Cardiac fibroblast (primary cell): ENCODE measurements at regions not wholly inside any gene's neighbourhood (a gene's known extent, or its start where the extent isn't known, plus 50 kb on each side); places are given as distances from the start of the nearest gene placed in this dataset.

Experiments used
- DNase-seq, 2 donors: peaks; one replicate each; pipeline versions ENCODE4 v3.0.0 to v3.0.0-alpha.2; 2010; ENCODE audit warnings: low read depth in 2 of 2
- H3K4me3 ChIP-seq, 2 donors: replicated peaks in 1 of 2; 1 replicate in 1 of 2; 2 replicates in 1 of 2; pipeline ENCODE4 v1.5.1; 2011; ENCODE audit warnings: low read depth in 2 of 2, low read length in 2 of 2, mild to moderate bottlenecking in 2 of 2, moderate library complexity in 1 of 2
- TF ChIP-seq, protein P1 (sequence below): IDR thresholded peaks from one replicate; pipeline ENCODE4 v1.5.1; 2011; ENCODE audit warnings: low read depth, mild to moderate bottlenecking, low read length, inconsistent platforms

DNA sequence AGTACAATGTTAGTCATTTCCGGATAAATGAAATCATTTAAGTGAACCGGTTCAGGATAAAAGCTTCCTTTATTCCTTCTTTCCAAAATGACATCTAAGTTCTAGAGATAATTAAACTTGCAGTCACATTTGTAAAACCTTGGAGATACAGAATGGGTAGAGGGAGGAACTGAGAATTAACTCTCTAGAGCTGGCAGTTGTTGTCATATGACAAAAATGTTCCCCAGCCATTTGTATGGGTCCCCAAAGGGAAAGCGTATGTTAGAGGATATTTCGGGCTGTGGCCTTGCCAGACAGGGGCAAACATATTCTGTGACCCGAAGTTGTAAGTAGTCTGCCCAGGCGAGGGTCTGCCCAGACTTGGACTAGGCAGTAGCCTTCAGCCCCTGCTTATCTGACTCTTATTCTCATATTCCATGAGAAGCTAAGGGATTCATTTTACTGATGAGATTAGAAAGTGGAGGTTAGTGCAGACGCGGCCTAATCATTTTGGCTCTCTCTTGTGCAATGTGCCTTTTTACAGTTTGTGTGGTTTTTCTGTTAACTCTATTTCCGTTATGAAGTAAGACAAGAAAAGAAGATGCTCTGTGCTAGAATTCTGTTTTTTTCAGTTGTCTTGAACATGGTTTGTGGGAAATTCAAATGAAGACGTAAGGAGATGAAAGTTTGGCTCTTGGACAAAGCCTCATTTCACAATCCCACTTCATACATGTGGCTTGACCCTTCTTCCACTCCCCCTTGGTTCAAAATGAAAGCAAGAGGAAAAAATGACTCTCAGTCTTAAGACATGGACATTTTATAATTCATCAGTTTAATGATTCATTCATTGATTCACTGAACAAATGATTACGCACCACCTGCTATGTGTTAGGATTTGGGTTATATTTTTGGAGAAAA is 2394.2 kb upstream of the AGA start:
- TF ChIP-seq, protein P1, sequence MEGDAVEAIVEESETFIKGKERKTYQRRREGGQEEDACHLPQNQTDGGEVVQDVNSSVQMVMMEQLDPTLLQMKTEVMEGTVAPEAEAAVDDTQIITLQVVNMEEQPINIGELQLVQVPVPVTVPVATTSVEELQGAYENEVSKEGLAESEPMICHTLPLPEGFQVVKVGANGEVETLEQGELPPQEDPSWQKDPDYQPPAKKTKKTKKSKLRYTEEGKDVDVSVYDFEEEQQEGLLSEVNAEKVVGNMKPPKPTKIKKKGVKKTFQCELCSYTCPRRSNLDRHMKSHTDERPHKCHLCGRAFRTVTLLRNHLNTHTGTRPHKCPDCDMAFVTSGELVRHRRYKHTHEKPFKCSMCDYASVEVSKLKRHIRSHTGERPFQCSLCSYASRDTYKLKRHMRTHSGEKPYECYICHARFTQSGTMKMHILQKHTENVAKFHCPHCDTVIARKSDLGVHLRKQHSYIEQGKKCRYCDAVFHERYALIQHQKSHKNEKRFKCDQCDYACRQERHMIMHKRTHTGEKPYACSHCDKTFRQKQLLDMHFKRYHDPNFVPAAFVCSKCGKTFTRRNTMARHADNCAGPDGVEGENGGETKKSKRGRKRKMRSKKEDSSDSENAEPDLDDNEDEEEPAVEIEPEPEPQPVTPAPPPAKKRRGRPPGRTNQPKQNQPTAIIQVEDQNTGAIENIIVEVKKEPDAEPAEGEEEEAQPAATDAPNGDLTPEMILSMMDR: no peak
- peak; percentile 0 to 8 for DNase-seq
- no peak overlapping the region for H3K4me3 ChIP-seq

- no peak for DNase-seq
- TF ChIP-seq, protein P1: no peak
- no peak overlapping the region for H3K4me3 ChIP-seq
Measured at GRCh38 chr4:179843370-179843769, 2399.8 kb upstream of the TENM3 start.

- no peak for DNase-seq
- TF ChIP-seq, protein P1: no peak
Measured at GRCh38 chr4:179855469-179855868, 2387.7 kb upstream of the TENM3 start.

GRCh38 chr4:179858221-179858620 is 2385.0 kb upstream of the TENM3 start:
- TF ChIP-seq, protein P1: no peak
- no peak overlapping the region for H3K4me3 ChIP-seq
- no peak for DNase-seq

More at GRCh38 chr4:179855469-179855868, 2387.7 kb upstream of the TENM3 start:
- no peak overlapping the region for H3K4me3 ChIP-seq

- TF ChIP-seq, protein P1: peak; percentile 47
- no peak overlapping the region for H3K4me3 ChIP-seq
- DNase-seq: peak; percentile 1 to 16
Measured at GRCh38 chr4:179867300-179867878, 2375.8 kb upstream of the TENM3 start.

DNA sequence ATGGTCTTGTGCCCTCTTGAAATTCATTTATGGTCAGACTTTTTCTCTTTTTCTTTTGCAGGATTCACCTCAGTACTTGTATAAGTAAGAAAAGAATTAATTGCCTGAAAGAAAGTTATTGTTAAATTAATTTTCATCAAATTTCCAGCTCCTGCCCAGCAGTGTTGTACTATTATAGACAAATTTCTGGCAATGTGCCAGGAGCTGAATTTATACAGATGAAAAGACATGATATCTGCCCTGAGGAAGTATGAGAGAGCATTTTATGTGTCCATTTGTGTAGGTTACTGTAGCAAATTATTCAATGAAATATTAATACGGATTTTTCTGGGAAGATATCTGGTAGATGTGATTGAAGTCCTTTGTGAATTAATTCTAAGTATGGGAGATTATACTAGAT is 2371.5 kb upstream of the TENM3 start:
- no peak overlapping the region for H3K4me3 ChIP-seq
- TF ChIP-seq, protein P1: no peak
- no peak for DNase-seq
